ENCODE measurements at regions not wholly inside any gene's neighbourhood (a gene's known extent, or its start where the extent isn't known, plus 50 kb on each side); places are given as distances from the start of the nearest gene placed in this dataset.

DNA sequence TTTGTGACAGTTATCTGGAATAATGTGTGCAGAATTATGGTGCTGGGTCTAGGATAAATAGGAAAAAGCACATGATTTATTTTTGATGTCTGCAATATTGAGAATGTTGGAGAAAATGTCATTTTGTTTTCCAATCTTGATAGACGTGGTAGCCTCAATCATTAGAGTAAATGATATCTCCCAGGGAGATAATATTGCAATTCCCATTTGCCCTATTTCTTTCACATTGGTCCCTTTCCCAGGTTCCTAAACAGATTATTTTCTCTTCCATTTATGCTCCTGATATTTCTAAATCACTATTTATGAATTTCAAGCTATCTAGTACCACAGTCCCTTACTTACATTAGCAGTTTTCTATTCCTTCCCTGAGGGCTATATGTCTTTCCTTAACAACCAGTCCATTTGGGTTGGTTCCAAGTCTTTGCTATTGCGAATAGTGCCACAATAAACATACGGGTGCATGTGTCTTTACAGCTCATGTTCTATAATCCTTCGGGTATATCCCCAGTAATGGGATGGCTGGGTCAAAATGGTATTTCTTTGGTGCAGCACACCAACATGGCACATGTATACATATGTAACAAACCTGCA, 447.3 kb downstream of the PLA2G4A start:
- TF ChIP-seq POLR2A (IDR thresholded peaks at IDR 0.05; ENCODE audit: low read length) (no peak), CHD4 (IDR thresholded peaks at IDR 0.05; ENCODE audit: borderline replicate concordance) (no peak)
- TF ChIP-seq, protein P1, sequence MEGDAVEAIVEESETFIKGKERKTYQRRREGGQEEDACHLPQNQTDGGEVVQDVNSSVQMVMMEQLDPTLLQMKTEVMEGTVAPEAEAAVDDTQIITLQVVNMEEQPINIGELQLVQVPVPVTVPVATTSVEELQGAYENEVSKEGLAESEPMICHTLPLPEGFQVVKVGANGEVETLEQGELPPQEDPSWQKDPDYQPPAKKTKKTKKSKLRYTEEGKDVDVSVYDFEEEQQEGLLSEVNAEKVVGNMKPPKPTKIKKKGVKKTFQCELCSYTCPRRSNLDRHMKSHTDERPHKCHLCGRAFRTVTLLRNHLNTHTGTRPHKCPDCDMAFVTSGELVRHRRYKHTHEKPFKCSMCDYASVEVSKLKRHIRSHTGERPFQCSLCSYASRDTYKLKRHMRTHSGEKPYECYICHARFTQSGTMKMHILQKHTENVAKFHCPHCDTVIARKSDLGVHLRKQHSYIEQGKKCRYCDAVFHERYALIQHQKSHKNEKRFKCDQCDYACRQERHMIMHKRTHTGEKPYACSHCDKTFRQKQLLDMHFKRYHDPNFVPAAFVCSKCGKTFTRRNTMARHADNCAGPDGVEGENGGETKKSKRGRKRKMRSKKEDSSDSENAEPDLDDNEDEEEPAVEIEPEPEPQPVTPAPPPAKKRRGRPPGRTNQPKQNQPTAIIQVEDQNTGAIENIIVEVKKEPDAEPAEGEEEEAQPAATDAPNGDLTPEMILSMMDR (IDR thresholded peaks at IDR 0.05): no peak

Measured in A549 (cell line).